SH-SY5Y (cell line): ENCODE measurements at regions not wholly inside any gene's neighbourhood (a gene's known extent, or its start where the extent isn't known, plus 50 kb on each side); places are given as distances from the start of the nearest gene placed in this dataset.

Experiments
- GATA2 ChIP-seq: IDR thresholded peaks from 2 replicates; pipeline ENCODE4 v1.6.1; 2011; ENCODE audit warnings: mild to moderate bottlenecking, low read depth, low read length
- GATA3 ChIP-seq: IDR thresholded peaks from 2 replicates; pipeline ENCODE4 v1.6.1; 2011; ENCODE audit warnings: low read depth, mild to moderate bottlenecking, low read length, moderate library complexity

DNA sequence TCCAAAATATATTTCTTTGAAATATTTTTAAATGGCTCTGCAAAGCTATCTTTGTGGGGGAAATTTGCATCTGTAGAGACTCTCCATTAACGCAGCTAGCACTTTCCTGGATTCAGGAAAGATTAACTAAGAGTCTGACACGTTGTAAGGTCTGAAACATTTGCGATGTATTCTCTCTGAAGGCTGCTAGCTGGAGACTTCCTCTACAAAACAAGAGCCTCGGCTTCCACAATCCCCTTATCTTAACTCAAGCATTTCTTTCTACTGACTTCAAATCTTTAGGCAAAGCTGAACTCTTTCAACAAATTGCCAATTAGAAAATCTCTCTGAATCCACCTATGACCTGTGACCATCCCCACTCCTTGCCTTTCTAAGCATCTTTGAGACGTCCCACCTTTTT, 250.5 kb downstream of the KLF13 start:
- no peak for TF ChIP-seq GATA2
- no peak for TF ChIP-seq GATA3
